SK-N-SH (cell line): ENCODE measurements at regions not wholly inside any gene's neighbourhood (a gene's known extent, or its start where the extent isn't known, plus 50 kb on each side); places are given as distances from the start of the nearest gene placed in this dataset.

Experiments used
- CTCF ChIA-PET: fragments of 300-600, 350-600 bp; formaldehyde crosslinking; extraction: SDS; loops from one replicate; lab custom pipeline; 2021; lab: Yijun Ruan, JAX
- POLR2A ChIA-PET: fragments of 350-600 bp; sonication (Branson Sonifier 250); formaldehyde crosslinking; extraction: SDS; loops from one replicate; lab custom pipeline; 2020; ENCODE audit warnings: antibody characterized with exemption, inconsistent platforms; lab: Yijun Ruan, JAX
- DNase-seq: peaks from one replicate; pipeline ENCODE4 v3.0.0; 2012
- H2AFZ ChIP-seq: fragments of 200-600 bp; sonication (generic); 2 replicates; pipeline ENCODE4 v1.8.1; 2016; ENCODE audit warnings: antibody characterized with exemption, mild to moderate bottlenecking, low read depth
- H3F3A ChIP-seq: fragments of 200-600 bp; sonication (generic); replicated peaks from 2 replicates; pipeline ENCODE3; 2016; ENCODE audit warnings: antibody characterized with exemption, mild to moderate bottlenecking; ENCODE audit not compliant: insufficient read depth
- H3K27ac ChIP-seq, 2 experiments: fragments of 200-500 bp in 1 of 2; fragments of 200-600 bp in 1 of 2; sonication (Bioruptor generic) in 1 of 2; sonication (generic), shearing (Covaris generic) in 1 of 2; 2 replicates each; pipeline versions ENCODE4 v1.5.1 to v1.6.1; 2014 to 2016; ENCODE audit warnings: low read depth in 2 of 2, inconsistent platforms in 1 of 2, low read length in 1 of 2, mild to moderate bottlenecking in 1 of 2, mixed read lengths in 1 of 2
- H3K27me3 ChIP-seq: fragments of 200-600 bp; sonication (generic), shearing (Covaris generic); 2 replicates; pipeline ENCODE4 v1.6.1; 2016; ENCODE audit warnings: mixed run types; ENCODE audit not compliant: insufficient read depth
- H3K36me3 ChIP-seq, 2 experiments: fragments of 200-500 bp in 1 of 2; fragments of 200-600 bp in 1 of 2; sonication (Bioruptor generic) in 1 of 2; sonication (generic) in 1 of 2; replicated peaks in 1 of 2; 2 replicates each; pipeline versions ENCODE3 to v1.5.1; 2014 to 2016; ENCODE audit warnings: low read length in 1 of 2, mild to moderate bottlenecking in 1 of 2; ENCODE audit not compliant: insufficient read depth in 2 of 2, control insufficient read depth in 1 of 2
- H3K4me1 ChIP-seq, 2 experiments: fragments of 200-500 bp in 1 of 2; fragments of 200-600 bp in 1 of 2; sonication (Bioruptor generic) in 1 of 2; sonication (generic), shearing (Covaris generic) in 1 of 2; 2 replicates each; pipeline versions ENCODE4 v1.5.1 to v1.6.1; 2014 to 2016; ENCODE audit warnings: low read depth in 1 of 2, low read length in 1 of 2, mixed run types in 1 of 2; ENCODE audit not compliant: insufficient read depth in 2 of 2, control insufficient read depth in 1 of 2
- H3K4me2 ChIP-seq: fragments of 200-600 bp; sonication (generic), shearing (Covaris generic); 2 replicates; pipeline ENCODE4 v1.6.1; 2017; ENCODE audit warnings: mixed run types
- H3K4me3 ChIP-seq, 2 experiments: fragments of 200-500 bp in 1 of 2; fragments of 200-600 bp in 1 of 2; sonication (Bioruptor generic) in 1 of 2; sonication (generic), shearing (Covaris generic) in 1 of 2; 2 replicates each; pipeline versions ENCODE4 v1.5.1 to v1.8.1; 2014 to 2016; ENCODE audit warnings: low read depth in 2 of 2, inconsistent platforms in 1 of 2, low read length in 1 of 2, mild to moderate bottlenecking in 1 of 2, mixed read lengths in 1 of 2, moderate library complexity in 1 of 2
- H3K79me2 ChIP-seq: fragments of 200-600 bp; sonication (generic); 2 replicates; pipeline ENCODE4 v1.8.1; 2017; ENCODE audit warnings: mild to moderate bottlenecking; ENCODE audit not compliant: insufficient read depth
- H3K9ac ChIP-seq: fragments of 200-600 bp; sonication (generic); 2 replicates; pipeline ENCODE4 v1.6.1; 2017; ENCODE audit warnings: mixed run types
- H3K9me2 ChIP-seq: fragments of 200-600 bp; sonication (generic); 2 replicates; pipeline ENCODE4 v1.6.1; 2017; ENCODE audit warnings: mixed run types
- H3K9me3 ChIP-seq: fragments of 200-600 bp; sonication (generic); 2 replicates; pipeline ENCODE4 v1.6.1; 2017; ENCODE audit warnings: mixed run types, mild to moderate bottlenecking, moderate library complexity
- H4K20me1 ChIP-seq: fragments of 200-600 bp; sonication (generic); 2 replicates; pipeline ENCODE4 v1.6.1; 2017; ENCODE audit warnings: mild to moderate bottlenecking, mixed run types; ENCODE audit not compliant: insufficient read depth
- ELF1 ChIP-seq: IDR thresholded peaks from 2 replicates; pipeline ENCODE4 v1.4.0; 2012
- EP300 ChIP-seq, 2 experiments: IDR thresholded peaks; 2 replicates each; pipeline versions ENCODE4 v1.4.0 to v1.6.1; 2012; ENCODE audit warnings: borderline replicate concordance in 1 of 2, low read depth in 1 of 2, low read length in 1 of 2
- EZH2phosphoT487 ChIP-seq: fragments of 200-600 bp; sonication (generic); IDR thresholded peaks from 2 replicates; pipeline ENCODE4 v1.6.1; 2017; ENCODE audit warnings: low read depth, mixed run types, mild to moderate bottlenecking, antibody characterized with exemption, moderate library complexity, borderline replicate concordance
- FOSL2 ChIP-seq: IDR thresholded peaks from 2 replicates; pipeline ENCODE4 v1.4.0; 2012; ENCODE audit warnings: low read depth, mild to moderate bottlenecking, moderate library complexity, borderline replicate concordance
- FOXJ3 ChIP-seq: sonication (generic); formaldehyde crosslinking; IDR thresholded peaks from 2 replicates; pipeline ENCODE4 v1.5.1; 2020; ENCODE audit warnings: mild to moderate bottlenecking, missing genetic modification reagents
- FOXM1 ChIP-seq: IDR thresholded peaks from 2 replicates; pipeline ENCODE4 v1.4.0; 2012; ENCODE audit warnings: low read depth, mild to moderate bottlenecking
- GABPA ChIP-seq: IDR thresholded peaks from 2 replicates; pipeline ENCODE4 v1.4.0; 2012; ENCODE audit warnings: low read depth, mild to moderate bottlenecking
- GATA2 ChIP-seq: sonication (generic); formaldehyde crosslinking; IDR thresholded peaks from 2 replicates; pipeline ENCODE4 v1.5.0; 2020; ENCODE audit warnings: mild to moderate bottlenecking, missing genetic modification reagents
- IRF3 ChIP-seq: fragments of 150-350 bp; IDR thresholded peaks from 2 replicates; pipeline ENCODE4 v1.6.1; 2016; ENCODE audit warnings: mild to moderate bottlenecking, low read depth, low read length
- MEF2A ChIP-seq: IDR thresholded peaks from 2 replicates; pipeline ENCODE4 v1.4.0; 2012; ENCODE audit warnings: low read depth, borderline replicate concordance
- PBX3 ChIP-seq: IDR thresholded peaks from 2 replicates; pipeline ENCODE4; 2012
- POLR2AphosphoS5 ChIP-seq: IDR thresholded peaks from 2 replicates; pipeline ENCODE4 v1.6.1; 2012; ENCODE audit warnings: low read depth, low read length
- RAD21 ChIP-seq: IDR thresholded peaks from 2 replicates; pipeline ENCODE4 v1.6.1; 2012; ENCODE audit warnings: mild to moderate bottlenecking, low read length
- RCOR1 ChIP-seq: fragments of 150-350 bp; IDR thresholded peaks from 2 replicates; pipeline ENCODE4 v1.6.1; 2017; ENCODE audit warnings: antibody characterized with exemption, low read length
- RXRA ChIP-seq: IDR thresholded peaks from 2 replicates; pipeline ENCODE4 v1.4.0; 2012; ENCODE audit warnings: low read depth, mild to moderate bottlenecking, borderline replicate concordance
- SMC3 ChIP-seq: IDR thresholded peaks from 2 replicates; pipeline ENCODE4 v1.6.1; 2012; ENCODE audit warnings: low read depth, low read length, improper control_type of control experiment
- TCF12 ChIP-seq: IDR thresholded peaks from 2 replicates; pipeline ENCODE4 v1.4.0; 2012
- TEAD4 ChIP-seq: IDR thresholded peaks from 2 replicates; pipeline ENCODE4 v1.4.0; 2012; ENCODE audit warnings: mild to moderate bottlenecking, borderline replicate concordance; ENCODE audit not compliant: insufficient read depth
- USF2 ChIP-seq: fragments of 150-350 bp; IDR thresholded peaks from 2 replicates; pipeline ENCODE4 v1.6.1; 2017; ENCODE audit warnings: antibody characterized with exemption, low read length, low read depth, borderline replicate concordance
- ZBTB33 ChIP-seq: IDR thresholded peaks from 2 replicates; pipeline ENCODE4 v1.4.0; 2012; ENCODE audit warnings: low read depth, borderline replicate concordance
- WGBS: methylation state at CpG from one replicate; pipeline ENCODE4 v1.1.6; 2017; ENCODE audit warnings: low lambda C conversion rate; 5-methylcytosine and 5-hydroxymethylcytosine counted together

GRCh38 chr12:125956186-125956585, 891.0 kb downstream of the AACS start:
- 9% methylated on average over 7 of the region's 7 CpGs for WGBS
- DNase-seq: no peak
- no peak overlapping the region for H3K4me3 ChIP-seq
- H3F3A ChIP-seq: no peaks in the 10 kb centered on the region
- no peak overlapping the region for H3K4me2 ChIP-seq
- H3K9me3 ChIP-seq: no peaks in the 10 kb centered on the region
- TF ChIP-seq GABPA (no peak), EZH2phosphoT487 (no peak), RAD21 (no peak), ELF1 (no peak), PBX3 (no peak), FOXM1 (no peak), FOSL2 (no peak), GATA2 (CRISPR knock-in tag) (no peak), FOXJ3 (CRISPR knock-in tag) (no peak), TEAD4 (no peak), SMC3 (no peak), ZBTB33 (no peak), IRF3 (no peak), EP300 (IDR thresholded peaks at IDR 0.05; ENCODE audit: borderline replicate concordance in 1 of 2, low read depth in 1 of 2, low read length in 1 of 2) (no peak), MEF2A (no peak), RCOR1 (no peak)
- no peaks in the 10 kb centered on the region for H3K27me3 ChIP-seq
- no peaks in the 10 kb centered on the region for H3K79me2 ChIP-seq
- H3K9ac ChIP-seq: no peak overlapping the region
- no peaks in the 10 kb centered on the region for H3K36me3 ChIP-seq
- H3K9me2 ChIP-seq: no peaks in the 10 kb centered on the region
- ChIA-PET CTCF (no interaction called here), POLR2A (no interaction called here)
- H3K27ac ChIP-seq: no peak overlapping the region
- H3K4me1 ChIP-seq: no peaks in the 10 kb centered on the region
- no peak overlapping the region for H2AFZ ChIP-seq
- H4K20me1 ChIP-seq: no peaks in the 10 kb centered on the region

GRCh38 chr12:125966641-125967040, 901.4 kb downstream of the AACS start:
- H3K79me2 ChIP-seq: no peaks in the 10 kb centered on the region
- H3K4me2 ChIP-seq: no peak overlapping the region
- no peaks in the 10 kb centered on the region for H3K36me3 ChIP-seq
- no peak overlapping the region for H2AFZ ChIP-seq
- H3K9me3 ChIP-seq: no peaks in the 10 kb centered on the region
- TF ChIP-seq MEF2A (no peak), USF2 (no peak), ZBTB33 (no peak), TCF12 (no peak), GABPA (no peak), RXRA (no peak), POLR2AphosphoS5 (no peak), ELF1 (no peak)
- TF ChIP-seq, all 33 proteins: peak for 0
- no peaks in the 10 kb centered on the region for H3K27me3 ChIP-seq
- 27% methylated on average over 7 of the region's 7 CpGs for WGBS
- H3K4me1 ChIP-seq: no peaks in the 10 kb centered on the region
- no peak overlapping the region for H3K27ac ChIP-seq
- H3K9ac ChIP-seq: no peak overlapping the region
- ChIA-PET CTCF (no interaction called here), POLR2A (no interaction called here)
- no peak for DNase-seq
- H3F3A ChIP-seq: no peaks in the 10 kb centered on the region
- no peaks in the 10 kb centered on the region for H3K9me2 ChIP-seq
- no peaks in the 10 kb centered on the region for H4K20me1 ChIP-seq
- H3K4me3 ChIP-seq: no peak overlapping the region
